ENCODE measurements at regions not wholly inside any gene's neighbourhood (a gene's known extent, or its start where the extent isn't known, plus 50 kb on each side); places are given as distances from the start of the nearest gene placed in this dataset.
"Not testable (repeated sequence)": the region's sequence is repeated elsewhere in the genome, so short reads cannot be mapped to it uniquely, and the experiment has no call there.

DNA sequence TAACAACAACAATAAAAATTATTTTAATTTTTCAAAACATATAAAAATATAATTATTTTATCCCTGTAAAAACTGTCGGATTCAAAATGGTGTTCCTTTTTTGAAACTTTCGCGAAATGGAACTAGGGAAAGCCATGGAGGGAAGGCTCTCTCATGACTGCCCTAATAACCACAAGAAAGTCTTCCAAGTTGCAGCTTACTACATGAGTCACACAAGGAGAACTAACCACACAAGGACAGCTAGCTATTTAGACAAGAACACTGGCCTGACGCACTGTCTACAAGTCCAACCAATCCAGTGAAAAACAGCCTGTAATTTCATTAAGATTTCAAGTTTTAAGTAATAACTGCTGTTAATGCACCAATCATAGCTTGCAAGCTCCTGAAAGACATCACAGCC, 319.2 kb upstream of the PCDH9 start:
- Histone ChIP-seq H3K9me3 (replicated peaks) (no peaks in the 10 kb centered on the region), H3K27me3 (replicated peaks) (no peaks in the 10 kb centered on the region), H3K4me3 (no peak overlapping the region), H3K36me3 (no peaks in the 10 kb centered on the region), H3K4me1 (replicated peaks) (no peaks in the 10 kb centered on the region), H3K27ac (no peak overlapping the region)
- no peak for DNase-seq (ENCODE audit: low read depth in 1 of 2, low spot score in 2 of 2)

- Histone ChIP-seq H3K9me3 (replicated peaks) (no peaks in the 10 kb centered on the region), H3K36me3 (no peaks in the 10 kb centered on the region), H3K4me1 (replicated peaks) (no peaks in the 10 kb centered on the region), H3K4me3 (no peak overlapping the region), H3K27ac (no peak overlapping the region), H3K27me3 (replicated peaks) (no peaks in the 10 kb centered on the region)
- DNase-seq (ENCODE audit: low read depth in 1 of 2, low spot score in 2 of 2) = no peak
These were observed 308.8 kb upstream of the PCDH9 start for GRCh38 chr13:67538906-67539305.

DNA sequence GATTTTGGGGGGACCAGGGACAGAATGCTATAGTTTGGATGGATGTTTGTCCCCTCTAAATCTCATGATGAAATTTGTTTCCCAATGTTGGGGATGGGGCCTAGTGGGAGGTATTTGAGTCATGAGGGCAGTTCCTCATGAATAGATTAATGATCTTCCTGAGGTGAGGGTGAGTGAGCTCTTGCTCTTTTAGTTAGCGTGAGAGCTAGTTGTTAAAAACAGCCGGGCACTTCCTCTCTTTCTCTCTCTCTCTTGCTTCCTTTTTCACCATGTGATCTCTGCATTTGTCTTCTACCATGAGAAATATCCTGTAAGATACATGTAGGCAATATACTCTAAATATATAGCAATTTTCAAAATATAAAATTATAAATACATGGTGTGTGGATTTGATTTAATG, 290.8 kb upstream of the PCDH9 start:
- Histone ChIP-seq H3K36me3 (no peaks in the 10 kb centered on the region), H3K27ac (no peak overlapping the region), H3K4me3 (no peak overlapping the region), H3K4me1 (replicated peaks) (no peaks in the 10 kb centered on the region), H3K9me3 (replicated peaks) (no peaks in the 10 kb centered on the region), H3K27me3 (replicated peaks) (no peaks in the 10 kb centered on the region)
- DNase-seq (ENCODE audit: low read depth in 1 of 2, low spot score in 2 of 2) = no peak

DNA sequence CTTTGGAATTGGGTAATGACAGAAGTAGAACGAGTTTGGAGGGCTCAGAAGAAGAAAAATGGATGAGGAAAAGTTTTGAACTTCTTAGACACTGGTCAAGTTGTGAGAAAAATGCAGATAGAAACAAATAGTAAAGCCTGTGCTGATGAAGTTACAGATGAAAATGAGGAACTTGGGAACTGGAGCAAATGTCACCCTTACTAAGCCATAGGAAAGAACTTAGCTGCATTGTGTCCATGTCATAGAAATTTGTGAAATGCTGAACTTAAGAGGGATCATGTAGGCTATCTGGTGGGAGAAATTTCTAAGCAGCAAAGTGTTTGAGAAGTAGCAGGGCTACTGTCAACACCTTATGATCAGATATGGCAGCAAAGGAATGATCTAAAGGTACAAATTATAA, 289.2 kb upstream of the PCDH9 start:
- Histone ChIP-seq H3K27me3 (replicated peaks) (no peaks in the 10 kb centered on the region), H3K4me1 (replicated peaks) (no peaks in the 10 kb centered on the region), H3K27ac (no peak overlapping the region), H3K9me3 (replicated peaks) (no peaks in the 10 kb centered on the region), H3K36me3 (no peaks in the 10 kb centered on the region), H3K4me3 (no peak overlapping the region)
- no peak for DNase-seq (ENCODE audit: low read depth in 1 of 2, low spot score in 2 of 2)

DNA sequence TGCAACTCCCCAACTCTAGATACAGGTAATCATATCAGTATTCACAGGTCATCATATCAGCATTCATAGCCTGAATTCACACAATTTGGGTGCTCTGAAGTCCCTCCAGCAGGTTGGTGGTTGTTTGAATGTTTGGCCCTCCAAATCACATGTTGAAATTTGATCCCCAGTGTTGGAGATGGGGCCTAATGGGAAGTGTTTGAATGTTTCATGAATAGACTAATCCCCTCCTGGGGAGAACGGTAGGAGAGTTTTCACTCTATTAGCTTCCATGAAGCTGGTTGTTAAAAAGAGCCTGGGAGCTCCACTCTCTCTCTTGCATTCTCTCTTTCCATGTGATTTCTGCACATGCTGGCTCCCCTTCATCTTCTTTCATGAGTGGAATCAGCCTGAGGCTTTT, 288.6 kb upstream of the PCDH9 start:
- Histone ChIP-seq H3K27me3 (replicated peaks) (no peaks in the 10 kb centered on the region), H3K4me3 (no peak overlapping the region), H3K9me3 (replicated peaks) (no peaks in the 10 kb centered on the region), H3K27ac (no peak overlapping the region), H3K36me3 (no peaks in the 10 kb centered on the region), H3K4me1 (replicated peaks) (no peaks in the 10 kb centered on the region)
- DNase-seq (ENCODE audit: low read depth in 1 of 2, low spot score in 2 of 2) = no peak

DNA sequence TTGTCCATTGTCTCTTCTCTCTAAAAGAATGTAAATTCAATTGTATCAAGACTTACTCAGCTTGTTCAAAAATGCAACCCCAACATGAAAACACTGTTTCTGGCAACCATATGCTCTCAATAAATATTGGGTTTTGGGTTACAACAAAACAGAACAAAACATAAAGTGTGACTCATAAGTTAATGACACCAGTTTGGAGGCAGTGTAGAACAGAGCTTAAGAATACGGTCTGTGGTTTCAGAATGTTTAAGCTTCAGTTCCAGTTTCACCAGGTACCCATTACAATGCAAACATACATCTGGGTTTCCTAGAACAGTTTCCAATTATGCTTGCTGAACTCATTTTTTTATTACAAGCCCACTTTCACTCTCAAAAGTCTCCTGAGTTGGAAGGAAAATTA, 285.8 kb upstream of the PCDH9 start:
- Histone ChIP-seq H3K4me3 (no peak overlapping the region), H3K36me3 (no peaks in the 10 kb centered on the region), H3K27ac (no peak overlapping the region), H3K27me3 (replicated peaks) (no peaks in the 10 kb centered on the region), H3K4me1 (replicated peaks) (no peaks in the 10 kb centered on the region), H3K9me3 (replicated peaks) (no peaks in the 10 kb centered on the region)
- no peak for DNase-seq (ENCODE audit: low read depth in 1 of 2, low spot score in 2 of 2)

DNA sequence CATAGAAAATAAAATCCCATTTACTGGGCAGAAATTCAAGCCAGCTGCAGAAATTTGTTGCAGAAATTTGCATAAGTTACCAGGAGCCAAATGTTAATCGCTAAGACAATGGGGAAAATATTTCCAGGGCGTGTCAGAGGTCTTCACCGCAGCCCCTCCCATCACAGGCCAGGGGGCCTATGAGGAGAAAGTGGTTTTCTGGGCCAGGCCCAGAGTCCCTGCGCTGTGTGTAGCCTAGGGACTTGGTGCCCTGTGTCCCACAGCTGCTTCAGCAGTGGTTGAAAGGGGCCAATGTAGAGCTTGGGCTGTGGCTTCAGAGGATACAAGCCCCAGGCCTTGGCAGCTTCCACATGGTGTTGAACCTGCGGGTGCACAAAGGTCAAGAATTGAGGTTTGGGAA, 278.9 kb upstream of the PCDH9 start:
- no peaks in the 10 kb centered on the region for H3K4me1 ChIP-seq (replicated peaks)
- no peak overlapping the region for H3K4me3 ChIP-seq
- H3K27me3 ChIP-seq (replicated peaks) = no peaks in the 10 kb centered on the region
- DNase-seq (ENCODE audit: low read depth in 1 of 2, low spot score in 2 of 2) = no peak
- no peaks in the 10 kb centered on the region for H3K9me3 ChIP-seq (replicated peaks)
- no peak overlapping the region for H3K27ac ChIP-seq
- H3K36me3 ChIP-seq = no peaks in the 10 kb centered on the region

GRCh38 chr13:67508275-67508674, 278.1 kb upstream of the PCDH9 start:
- H3K27me3 ChIP-seq (replicated peaks); H3K4me1 ChIP-seq (replicated peaks): not testable (repeated sequence)

GRCh38 chr13:67506407-67506806, 276.3 kb upstream of the PCDH9 start:
- H3K27ac ChIP-seq = no peak overlapping the region
- H3K4me3 ChIP-seq = no peak overlapping the region
- H3K36me3 ChIP-seq = no peaks in the 10 kb centered on the region
- H3K4me1 ChIP-seq (replicated peaks) = no peaks in the 10 kb centered on the region
- no peaks in the 10 kb centered on the region for H3K9me3 ChIP-seq (replicated peaks)
- no peak for DNase-seq (ENCODE audit: low read depth in 1 of 2, low spot score in 2 of 2)
- H3K27me3 ChIP-seq (replicated peaks) = no peaks in the 10 kb centered on the region

More at GRCh38 chr13:67508275-67508674, 278.1 kb upstream of the PCDH9 start:
- DNase-seq (ENCODE audit: low read depth in 1 of 2, low spot score in 2 of 2); H3K36me3 ChIP-seq; H3K27ac ChIP-seq; H3K4me3 ChIP-seq; H3K9me3 ChIP-seq (replicated peaks): not testable (repeated sequence)

DNA sequence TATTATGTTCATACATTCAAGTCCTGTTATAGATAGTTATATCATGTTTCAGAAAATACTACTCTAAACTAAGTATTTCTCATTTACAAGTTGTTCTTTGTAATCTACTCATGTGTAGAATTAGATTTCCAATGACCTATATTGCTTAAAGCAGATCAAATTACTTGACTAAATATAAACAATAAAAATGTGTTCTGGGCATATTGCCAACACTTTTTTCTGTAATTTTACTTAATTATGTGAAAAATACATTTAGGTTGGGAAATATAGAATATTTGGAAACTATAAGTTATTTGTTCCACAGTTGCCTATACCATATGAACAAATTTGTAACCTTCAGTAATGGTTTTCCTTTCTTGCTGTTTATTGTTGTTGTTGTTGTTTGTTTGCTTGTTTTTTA, 275.2 kb upstream of the PCDH9 start:
- Histone ChIP-seq H3K36me3 (no peaks in the 10 kb centered on the region), H3K4me3 (no peak overlapping the region), H3K4me1 (replicated peaks) (no peaks in the 10 kb centered on the region), H3K27me3 (replicated peaks) (no peaks in the 10 kb centered on the region), H3K27ac (no peak overlapping the region), H3K9me3 (replicated peaks) (no peaks in the 10 kb centered on the region)
- no peak for DNase-seq (ENCODE audit: low read depth in 1 of 2, low spot score in 2 of 2)

GRCh38 chr13:67498948-67499347, 268.8 kb upstream of the PCDH9 start:
- no peaks in the 10 kb centered on the region for H3K4me1 ChIP-seq (replicated peaks)
- DNase-seq (ENCODE audit: low read depth in 1 of 2, low spot score in 2 of 2) = no peak
- no peak overlapping the region for H3K4me3 ChIP-seq
- no peaks in the 10 kb centered on the region for H3K36me3 ChIP-seq
- H3K27me3 ChIP-seq (replicated peaks) = no peaks in the 10 kb centered on the region
- no peak overlapping the region for H3K27ac ChIP-seq
- H3K9me3 ChIP-seq (replicated peaks) = no peaks in the 10 kb centered on the region

GRCh38 chr13:67493835-67494234, 263.7 kb upstream of the PCDH9 start:
- H3K4me3 ChIP-seq = no peak overlapping the region
- no peaks in the 10 kb centered on the region for H3K4me1 ChIP-seq (replicated peaks)
- H3K27me3 ChIP-seq (replicated peaks) = no peaks in the 10 kb centered on the region
- H3K9me3 ChIP-seq (replicated peaks) = no peaks in the 10 kb centered on the region
- no peak for DNase-seq (ENCODE audit: low read depth in 1 of 2, low spot score in 2 of 2)
- no peak overlapping the region for H3K27ac ChIP-seq
- H3K36me3 ChIP-seq = no peaks in the 10 kb centered on the region

GRCh38 chr13:67489016-67489415, 258.9 kb upstream of the PCDH9 start:
- Histone ChIP-seq H3K36me3 (no peaks in the 10 kb centered on the region), H3K4me1 (replicated peaks) (no peaks in the 10 kb centered on the region), H3K27me3 (replicated peaks) (no peaks in the 10 kb centered on the region), H3K4me3 (no peak overlapping the region), H3K27ac (no peak overlapping the region), H3K9me3 (replicated peaks) (no peaks in the 10 kb centered on the region)
- no peak for DNase-seq (ENCODE audit: low read depth in 1 of 2, low spot score in 2 of 2)

GRCh38 chr13:67481445-67481844, 251.3 kb upstream of the PCDH9 start:
- Histone ChIP-seq H3K4me3 (no peak overlapping the region), H3K27me3 (replicated peaks) (no peaks in the 10 kb centered on the region), H3K4me1 (replicated peaks) (no peaks in the 10 kb centered on the region), H3K9me3 (replicated peaks) (no peaks in the 10 kb centered on the region), H3K27ac (no peak overlapping the region), H3K36me3 (no peaks in the 10 kb centered on the region)
- DNase-seq (ENCODE audit: low read depth in 1 of 2, low spot score in 2 of 2) = no peak

GRCh38 chr13:67474115-67474514, 244.0 kb upstream of the PCDH9 start:
- Histone ChIP-seq H3K4me1 (replicated peaks) (no peaks in the 10 kb centered on the region), H3K27me3 (replicated peaks) (no peaks in the 10 kb centered on the region), H3K36me3 (no peaks in the 10 kb centered on the region), H3K27ac (no peak overlapping the region), H3K9me3 (replicated peaks) (no peaks in the 10 kb centered on the region), H3K4me3 (no peak overlapping the region)
- DNase-seq (ENCODE audit: low read depth in 1 of 2, low spot score in 2 of 2) = no peak
